HG02973 (cell line): ENCODE measurements at regions not wholly inside any gene's neighbourhood (a gene's known extent, or its start where the extent isn't known, plus 50 kb on each side); places are given as distances from the start of the nearest gene placed in this dataset.

ENCODE experiments used
- ATAC-seq: cut with Tn5 transposase; IDR thresholded peaks from one replicate; pipeline ENCODE4 v1.9.1; 2021; ENCODE audit warnings: moderate library complexity; ENCODE audit not compliant: unreplicated experiment

DNA sequence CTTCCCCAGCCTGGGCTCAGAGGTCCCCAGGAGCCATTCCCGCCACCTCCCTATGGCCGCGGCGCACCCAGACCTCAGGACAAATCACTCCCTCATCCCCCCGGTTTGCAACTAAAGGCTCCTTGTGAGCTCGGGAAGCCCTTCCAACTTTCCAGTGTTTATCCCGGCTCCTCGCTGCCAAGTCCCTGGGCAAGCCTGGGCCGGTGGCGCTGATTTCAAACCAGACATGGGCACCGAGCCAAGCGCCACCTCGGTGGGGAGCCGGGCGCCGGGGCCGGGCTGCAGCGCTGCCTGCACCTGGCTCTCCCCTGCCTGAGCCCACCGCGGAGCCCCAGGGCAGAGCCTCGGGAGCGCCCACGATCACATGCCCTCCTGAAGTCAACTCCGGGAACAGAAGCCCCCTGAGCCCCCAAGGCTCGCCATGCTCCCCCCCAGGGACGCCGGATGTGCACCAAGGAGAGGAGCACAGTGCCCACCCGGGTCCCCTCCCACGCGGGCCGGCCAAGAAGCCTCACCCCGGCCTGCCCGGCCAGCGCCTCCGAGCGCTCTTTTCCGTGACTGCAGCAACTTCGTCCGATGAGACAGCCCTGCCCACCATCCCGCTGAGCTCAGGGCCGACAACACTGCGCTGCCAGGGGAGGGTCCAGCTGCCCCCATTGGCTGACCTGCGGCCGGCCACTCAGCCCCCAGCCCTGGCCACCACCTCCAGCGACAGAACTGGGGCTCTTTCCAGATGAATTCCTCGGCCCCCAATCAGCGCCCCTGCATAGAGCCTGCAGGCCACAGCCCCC lies 50.0 kb downstream of the NCOR2 start:
- ATAC-seq = no peak

DNA sequence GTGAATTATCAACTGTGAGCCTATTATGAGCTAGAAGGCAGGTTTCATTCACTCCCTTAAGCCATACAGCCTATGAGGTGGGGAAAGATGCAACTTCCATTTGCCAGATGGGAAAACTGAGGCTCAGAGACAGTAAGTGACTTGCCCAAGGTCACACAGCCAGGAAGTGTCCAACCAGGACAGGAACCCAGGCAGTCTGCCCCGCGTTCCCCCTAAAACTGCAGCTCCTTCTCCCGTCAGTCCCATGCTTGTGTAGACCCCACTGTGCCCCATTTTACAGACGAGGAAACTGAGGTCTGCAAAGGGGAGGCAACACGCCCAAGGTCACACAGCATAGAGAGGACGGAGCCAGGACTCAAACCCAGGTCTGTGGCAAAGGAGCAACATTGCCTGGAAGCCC lies 50.6 kb downstream of the NCOR2 start:
- ATAC-seq = no peak

DNA sequence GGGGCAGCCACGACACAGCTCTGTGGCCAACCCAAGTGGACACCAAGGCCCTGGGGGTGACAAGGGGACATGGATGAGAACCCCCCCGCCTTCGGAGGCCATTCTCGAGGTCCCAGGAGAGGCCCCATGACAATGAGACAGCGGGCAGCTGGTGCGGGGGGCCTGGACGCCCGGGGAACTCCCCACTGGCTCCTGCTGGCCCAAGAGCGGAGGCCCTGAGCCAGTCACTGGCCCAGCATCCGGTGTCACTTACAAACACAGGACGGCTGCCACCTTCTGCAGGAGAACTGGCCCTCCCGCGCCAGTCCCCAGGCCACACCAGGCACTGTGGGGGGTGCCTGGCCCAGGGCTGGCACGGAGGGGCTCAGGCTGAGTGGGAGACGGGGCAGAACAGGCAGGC lies 51.4 kb downstream of the NCOR2 start:
- no peak for ATAC-seq

DNA sequence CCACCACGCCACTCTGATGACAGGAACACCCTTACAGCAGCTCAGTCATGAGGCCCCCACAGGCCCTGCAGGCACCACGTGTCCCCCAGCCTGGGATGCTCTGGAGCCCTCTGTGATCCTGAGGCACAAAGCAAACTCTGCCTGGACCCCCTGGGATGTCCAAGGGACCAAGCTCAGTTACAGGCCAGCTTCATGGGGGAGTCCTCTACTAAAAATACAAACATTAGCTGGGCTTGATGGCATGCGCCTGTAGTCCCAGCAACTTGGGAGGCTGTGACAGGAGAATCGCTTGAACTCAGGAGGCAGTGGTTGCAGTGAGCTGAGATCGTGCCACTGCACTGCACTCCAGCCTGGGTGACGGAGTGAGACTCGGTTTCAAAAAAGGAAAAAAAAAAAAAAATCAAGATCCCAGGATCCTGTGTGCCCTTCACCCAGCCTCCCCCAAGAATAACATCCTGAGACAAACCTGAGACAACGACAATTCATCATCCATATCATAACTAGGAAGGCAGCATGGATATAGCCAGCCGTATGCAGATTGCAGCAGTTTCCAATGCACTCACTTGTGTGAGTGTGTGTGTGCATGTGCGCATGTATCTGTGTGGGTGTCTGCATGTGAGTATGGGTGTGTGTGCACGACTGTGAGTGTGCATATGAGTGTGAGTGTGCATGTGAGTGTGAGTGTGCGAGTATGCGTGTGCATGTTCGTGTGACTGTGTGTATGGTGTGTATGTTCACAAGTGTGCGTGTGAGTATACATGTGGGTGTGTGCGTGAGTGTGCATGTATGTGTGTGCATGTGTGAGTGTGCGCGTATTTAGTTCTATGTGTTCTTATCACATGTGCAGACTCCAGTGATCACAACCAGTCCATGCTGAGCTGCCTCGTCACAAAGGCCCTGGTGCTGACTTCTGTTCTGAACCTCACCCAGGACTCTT lies 52.1 kb downstream of the NCOR2 start:
- ATAC-seq = no peak

DNA sequence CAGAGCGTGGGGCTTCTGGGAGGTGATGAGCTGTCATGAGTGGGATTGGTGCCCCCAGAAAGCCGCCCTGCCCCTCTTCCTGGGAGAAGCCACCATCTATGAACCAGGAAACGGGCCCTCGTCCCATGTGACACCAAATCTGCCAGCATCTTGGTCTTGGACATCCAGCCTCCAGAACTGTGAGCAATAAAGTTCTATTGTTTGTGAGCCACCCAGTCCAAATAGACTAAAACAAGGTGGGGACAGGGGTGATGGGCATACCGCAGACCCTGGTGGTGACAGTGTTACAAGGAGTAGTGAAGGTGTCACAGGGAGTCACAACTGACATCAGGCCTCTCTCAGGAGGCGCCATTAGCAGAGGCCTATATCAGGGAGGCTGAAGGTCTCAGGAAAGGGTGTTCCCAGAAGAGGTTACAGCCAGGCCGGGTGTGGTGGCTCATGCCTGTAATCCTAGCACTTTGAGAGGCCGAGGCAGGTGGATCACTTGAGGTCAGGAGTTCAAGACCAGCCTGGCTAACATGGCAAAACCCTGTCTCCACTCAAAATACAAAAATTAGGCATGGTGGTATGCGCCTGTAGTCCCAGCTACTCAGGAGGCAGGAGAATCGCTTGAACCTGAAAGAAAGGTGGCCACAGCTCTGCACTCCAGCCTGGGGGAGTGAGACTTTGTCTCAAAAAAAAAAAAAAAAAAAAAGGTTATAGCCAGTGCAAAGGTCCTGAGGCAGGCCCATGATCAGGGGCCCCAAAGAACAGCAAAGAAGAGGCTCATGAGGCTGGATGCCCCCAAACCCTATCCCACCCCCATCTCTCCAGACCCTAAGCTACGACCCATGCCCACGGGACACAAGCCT lies 53.0 kb downstream of the NCOR2 start:
- ATAC-seq = no peak

DNA sequence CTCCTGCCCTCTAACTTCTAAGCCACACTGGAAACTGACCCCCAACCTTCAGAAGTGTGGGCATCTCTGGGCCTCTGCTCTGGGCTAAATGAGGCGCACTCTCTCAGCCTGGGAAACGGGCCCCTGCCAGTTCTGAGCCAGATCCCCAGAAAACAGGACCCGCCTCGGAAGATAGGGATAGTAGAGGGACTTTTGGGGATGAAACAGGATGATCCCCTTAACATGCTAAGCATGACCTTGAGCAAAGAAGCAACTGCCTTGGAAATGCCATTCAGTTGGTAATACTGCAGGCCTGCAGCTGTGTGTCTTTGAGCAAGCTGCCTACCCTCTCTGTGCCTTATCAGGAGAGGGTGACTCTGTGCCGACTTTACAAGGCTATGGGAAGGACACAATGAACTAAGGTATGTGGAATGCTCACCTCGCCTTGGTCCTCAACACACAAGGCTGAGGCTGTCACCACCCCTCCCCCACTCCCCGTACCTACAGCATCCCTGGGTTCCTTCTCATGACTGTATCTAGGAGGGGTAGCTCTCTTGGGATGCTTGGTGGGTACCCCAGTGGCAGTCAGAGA lies 54.0 kb downstream of the NCOR2 start:
- ATAC-seq = no peak

DNA sequence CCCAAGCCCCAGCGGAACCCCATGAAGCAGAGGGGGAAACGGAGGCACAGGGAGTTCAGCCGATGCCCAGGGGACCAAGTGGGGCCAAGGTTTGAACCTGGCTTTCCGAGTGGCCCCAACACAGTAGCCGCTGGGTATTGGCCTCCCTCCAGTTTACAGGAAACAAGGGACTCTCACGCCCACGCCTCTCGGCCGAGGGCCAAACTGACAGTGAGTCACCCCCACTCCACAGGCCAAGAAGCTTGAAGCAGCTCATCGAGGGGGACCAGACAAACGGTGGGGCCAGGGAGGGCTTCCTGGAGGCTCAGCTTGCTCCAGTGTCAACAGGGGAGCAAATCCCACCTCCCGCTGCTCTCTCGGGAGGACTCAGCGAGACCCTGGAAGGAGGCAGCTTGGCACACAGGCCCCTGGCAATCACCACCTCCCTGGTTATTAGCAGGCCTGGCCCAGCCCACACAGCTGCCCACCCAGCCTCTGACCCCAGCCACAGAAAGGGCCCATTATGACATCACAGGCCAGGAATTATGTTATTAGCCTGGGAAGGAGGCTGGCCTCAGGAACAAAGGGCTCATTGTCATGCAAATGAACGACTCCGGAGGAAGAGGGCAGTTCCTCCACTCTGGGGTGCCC lies 54.6 kb downstream of the NCOR2 start:
- ATAC-seq = no peak

DNA sequence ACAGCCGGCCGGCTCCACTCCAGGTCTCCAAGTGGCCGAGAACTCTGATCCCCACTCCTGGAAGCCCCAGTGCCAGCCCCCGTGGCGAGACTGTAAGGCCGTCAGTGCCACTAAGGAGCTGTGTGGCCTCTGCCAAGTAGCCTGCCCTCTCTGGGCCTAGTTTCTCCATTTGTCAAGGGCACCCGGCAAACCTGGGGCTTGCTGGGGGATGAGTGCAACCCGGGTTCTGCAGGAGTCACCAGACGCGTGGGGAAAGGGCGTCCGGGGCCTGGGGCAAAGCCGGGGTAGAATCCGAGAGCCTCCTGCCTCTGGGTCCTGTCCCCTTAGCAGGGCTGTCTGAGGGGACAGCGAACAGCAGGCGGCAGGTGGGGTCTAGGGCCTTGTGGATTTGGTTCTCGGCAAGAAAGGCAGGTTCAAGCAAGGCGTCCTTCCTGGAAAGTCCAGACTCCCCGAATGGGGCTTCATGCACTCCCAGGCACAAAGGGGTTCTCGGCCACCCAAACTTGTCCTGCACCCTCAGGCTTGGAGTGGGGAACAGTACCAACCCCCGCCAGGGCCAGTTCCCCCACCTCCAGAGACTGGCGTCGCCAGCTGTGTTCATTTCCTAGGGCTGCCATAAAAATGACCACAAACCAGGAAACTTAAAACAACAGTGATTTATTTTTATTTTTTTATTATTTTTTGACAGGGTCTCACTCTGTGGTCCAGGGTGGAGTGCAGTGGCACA lies 56.0 kb downstream of the NCOR2 start:
- ATAC-seq = no peak

DNA sequence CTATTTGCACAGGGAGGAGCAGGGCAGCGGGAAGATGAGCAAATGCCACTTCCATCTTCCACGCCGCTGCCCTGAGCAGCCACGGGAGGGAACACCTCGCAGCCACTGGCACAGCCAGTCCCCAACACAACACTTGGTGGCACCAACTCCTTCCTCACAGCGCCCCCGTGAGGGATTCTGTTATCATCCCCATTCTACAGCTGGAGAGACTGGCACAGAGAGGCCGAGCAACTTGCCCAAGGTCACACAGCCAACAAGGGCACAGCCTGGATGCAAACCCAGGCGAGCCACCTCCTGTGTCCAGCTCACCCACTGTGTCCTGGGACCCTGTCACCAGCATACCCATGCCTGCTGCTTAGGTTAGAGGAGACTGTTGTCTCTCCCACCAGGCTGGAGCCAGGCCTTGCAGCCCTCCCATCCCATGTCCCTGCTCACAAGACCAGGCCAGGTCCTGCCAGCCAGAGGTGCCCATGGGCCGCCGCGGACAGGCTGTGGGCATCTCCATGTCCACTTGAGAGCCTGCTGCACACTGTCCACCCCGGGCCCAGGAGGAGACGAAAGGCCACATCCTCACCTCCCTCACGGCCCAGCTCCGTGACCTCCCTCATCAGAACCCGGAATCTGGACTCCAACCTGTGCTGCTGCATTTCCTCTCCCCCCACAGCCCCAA lies 57.0 kb downstream of the NCOR2 start:
- ATAC-seq = no peak

DNA sequence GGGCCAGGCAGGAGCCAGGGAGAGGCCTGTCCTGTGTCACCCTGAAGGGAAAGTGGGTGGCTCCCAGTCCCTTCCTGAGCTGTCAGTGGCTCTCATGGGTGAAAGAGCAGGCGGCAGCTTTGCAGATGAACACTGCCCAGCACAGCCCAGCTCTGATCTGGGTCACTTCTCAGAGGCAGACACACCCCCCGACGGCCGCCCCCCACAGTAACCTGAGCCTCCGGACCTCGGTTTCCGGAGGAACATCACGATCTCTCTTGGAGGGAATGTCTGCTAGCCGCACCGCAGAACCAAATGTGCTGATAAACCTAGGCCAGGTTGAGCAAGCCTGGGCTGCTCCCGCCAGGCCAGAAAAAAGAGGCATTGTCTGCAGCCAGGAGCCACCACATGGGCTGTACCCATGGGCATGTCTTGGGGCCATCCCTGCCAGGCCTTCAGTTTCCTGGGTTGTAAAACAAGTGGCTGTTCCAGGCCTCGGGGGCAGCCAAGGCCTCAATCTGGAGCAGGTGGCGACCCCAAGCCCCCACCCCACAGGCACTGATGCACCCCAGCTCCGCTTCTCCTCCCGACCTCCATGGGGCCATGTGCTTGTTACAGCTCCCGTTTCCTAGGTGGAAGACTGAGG lies 57.6 kb downstream of the NCOR2 start:
- ATAC-seq = no peak

DNA sequence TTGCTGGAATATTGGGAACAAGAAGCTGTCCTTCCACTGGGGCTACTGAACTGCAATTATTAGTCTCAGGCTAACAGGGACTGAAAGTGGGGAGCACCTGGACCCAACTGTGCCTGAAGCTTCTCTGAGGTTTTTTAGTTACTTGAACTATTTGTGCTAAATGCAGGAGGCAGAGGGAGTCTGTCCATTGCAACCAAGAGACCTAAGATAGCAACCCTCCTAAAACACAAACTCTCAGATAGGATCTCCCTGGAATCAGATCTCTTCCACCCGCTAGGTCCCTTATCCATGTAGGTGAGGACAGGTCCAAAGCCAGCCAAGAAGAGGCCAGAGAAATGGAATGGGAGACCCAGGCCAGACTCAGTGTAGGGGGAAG lies 58.1 kb downstream of the NCOR2 start:
- ATAC-seq = no peak

DNA sequence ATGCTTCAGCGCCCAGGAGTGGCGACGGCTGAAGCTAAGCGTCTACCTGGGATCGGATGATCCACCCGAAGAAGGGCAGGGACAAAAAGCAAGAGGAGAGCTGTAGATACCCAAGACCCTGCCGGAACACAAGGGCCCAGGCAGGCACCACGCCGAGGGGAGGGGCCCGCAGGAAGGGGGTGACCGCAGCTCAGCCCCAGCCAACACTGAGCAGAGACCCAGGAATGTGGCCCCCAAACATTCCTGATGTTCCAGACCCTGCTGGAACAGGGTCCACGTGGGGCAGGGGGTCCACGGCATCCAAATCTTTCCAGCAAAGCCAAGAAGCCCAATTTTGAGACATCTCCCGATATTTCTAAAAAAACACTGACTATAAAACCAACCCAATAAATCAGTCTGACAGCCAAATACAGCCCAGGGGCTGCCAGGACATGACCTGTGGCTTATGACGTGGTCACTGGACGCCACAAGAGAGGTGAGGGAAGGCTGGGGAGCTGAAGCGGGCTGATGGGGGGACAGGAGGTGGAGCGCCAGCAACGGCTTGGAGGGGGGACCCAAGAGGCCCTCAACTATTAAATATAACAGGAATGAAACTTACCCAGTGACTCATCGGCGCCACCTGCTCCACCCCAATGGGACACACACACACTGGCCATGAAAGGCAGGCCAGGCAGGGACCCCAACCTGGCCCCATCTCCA lies 58.9 kb downstream of the NCOR2 start:
- ATAC-seq = no peak

DNA sequence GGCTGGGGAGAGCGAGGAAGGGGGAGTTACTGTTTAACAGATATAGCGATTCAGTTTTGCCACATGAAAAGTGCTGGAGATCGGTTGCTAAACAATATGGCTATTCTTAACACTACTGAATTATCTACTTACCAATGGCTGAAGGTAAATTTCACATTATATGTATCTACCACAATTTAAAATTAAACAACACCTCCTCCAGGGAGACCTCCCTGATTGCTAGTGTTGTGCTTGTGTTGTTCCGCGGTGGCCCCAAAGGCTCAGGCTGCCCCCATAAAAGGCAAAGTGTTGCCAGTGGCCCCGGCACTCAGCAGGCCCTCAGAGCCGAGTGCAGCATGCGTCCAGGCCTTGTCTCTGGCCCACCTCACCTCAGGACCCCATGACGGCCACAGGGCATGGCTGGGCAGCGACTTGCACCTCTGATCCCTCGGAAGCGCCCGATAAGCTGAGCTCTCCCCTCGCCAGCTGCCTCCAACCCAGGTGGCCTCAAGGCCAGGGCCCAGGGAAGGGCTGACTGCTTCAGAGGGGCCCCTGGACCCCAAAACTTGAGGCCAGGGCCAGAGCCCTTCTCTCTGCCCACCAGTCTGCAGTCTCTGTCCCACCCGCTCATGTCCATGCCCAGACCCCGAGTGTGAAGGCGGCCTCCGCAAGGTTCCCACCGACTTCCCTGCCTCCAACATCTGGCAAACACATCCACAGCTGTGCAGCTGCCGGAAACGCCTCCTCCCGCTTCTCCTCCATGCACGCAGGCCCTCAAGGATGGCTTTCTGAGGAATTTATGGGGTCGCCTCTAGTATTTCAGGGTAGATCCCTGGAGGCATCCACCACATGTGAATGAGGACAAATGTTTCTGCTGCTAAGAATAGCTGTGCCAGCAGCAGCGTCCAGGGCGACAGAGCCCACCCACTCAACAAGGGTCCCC lies 60.0 kb downstream of the NCOR2 start:
- no peak for ATAC-seq

DNA sequence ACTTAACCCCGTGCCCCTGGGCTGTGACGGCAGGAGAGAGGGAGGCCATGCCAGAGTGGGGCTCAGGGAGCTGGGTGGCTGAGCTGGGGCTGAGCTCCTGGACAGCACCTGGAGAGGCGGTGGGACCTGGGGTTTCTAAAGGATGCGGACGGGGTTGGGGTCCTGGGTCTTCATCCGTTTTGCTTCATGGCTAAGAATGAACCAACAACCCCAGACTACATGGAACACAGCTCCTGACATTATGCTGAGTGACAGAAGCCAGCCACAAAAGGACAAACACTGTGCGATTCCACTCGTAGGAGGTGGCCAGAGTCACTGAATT lies 60.6 kb downstream of the NCOR2 start:
- ATAC-seq = no peak

DNA sequence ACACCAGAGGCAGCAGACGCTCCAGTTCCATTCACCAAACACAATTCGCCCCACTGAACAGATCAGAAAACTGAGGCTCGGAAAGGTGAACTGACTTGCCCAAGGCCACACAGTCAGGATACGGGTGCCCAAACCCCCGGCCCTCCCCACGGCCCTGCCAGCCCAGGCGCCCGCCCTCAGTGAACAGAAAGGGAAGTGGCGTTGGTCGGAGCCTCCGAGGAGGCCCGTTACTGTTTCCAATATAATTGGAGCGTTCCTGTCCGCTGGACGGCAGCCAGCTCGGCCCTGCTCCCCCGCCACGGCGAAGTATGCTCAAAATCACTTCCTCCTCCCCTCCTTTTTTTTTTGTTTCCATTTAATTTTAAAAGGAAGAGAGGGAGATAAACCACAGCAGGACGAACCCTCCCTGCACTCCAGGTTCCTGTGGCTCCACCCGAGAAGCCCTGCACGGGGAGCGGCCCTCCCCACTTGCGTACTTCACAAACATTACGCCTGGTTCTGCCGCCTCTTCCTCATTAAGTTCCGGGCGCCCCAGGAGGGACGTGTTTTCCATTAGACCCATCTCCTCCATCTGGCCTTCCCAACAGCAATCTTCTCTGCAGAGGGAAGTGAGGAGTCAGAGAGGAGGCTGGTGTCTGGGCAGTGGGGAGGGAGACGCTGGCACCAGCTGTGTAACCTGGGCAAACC lies 61.1 kb downstream of the NCOR2 start:
- no peak for ATAC-seq

DNA sequence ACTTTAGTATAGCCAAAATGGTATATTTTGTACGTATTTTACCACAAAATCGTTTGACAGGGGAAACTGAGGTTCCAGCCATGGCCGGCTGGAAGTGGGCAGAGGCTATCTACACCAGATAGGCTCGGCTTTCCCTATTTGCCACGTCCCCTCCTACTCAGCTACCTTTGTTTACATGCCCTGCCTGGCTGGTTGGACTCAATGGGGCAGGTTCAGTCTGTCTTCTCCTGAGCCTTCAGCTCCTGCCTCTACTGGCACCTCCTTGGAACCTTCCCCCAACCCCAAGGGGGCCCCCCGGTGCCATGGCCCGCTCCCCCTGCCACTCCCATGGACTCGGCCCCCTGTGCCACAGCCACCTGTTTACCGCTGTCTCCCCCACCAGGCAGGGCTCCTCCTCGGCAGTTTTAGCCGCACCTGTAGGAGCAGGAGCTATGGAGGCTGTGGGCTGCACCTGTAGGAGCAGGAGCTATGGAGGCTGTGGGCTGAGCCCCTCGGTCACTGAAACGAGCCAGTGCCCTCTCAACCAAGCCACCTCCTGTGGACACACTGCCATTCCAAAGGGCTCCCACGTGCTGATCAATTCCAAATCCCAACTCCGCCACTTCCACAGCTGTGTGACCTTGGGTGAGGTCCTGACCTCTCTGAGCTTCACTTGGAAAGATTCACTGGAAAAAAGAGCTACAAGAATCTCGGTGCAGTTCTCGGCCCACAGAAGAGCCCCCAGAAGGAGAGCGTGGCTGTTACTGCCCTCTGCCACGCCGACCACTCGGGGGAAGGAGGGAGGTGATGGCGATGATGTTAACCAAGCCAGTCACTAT lies 62.2 kb downstream of the NCOR2 start:
- ATAC-seq = no peak
